ENCODE measurements at regions not wholly inside any gene's neighbourhood (a gene's known extent, or its start where the extent isn't known, plus 50 kb on each side); places are given as distances from the start of the nearest gene placed in this dataset.

GRCh38 chr4:112708772-112709171, 71.8 kb downstream of the LARP7 start:
- no peak overlapping the region for H3K9ac ChIP-seq (ENCODE audit: low read length)
- H2BK12ac ChIP-seq (ENCODE audit: low read length in 2 of 2) = no peak overlapping the region
- no peak overlapping the region for H2AK5ac ChIP-seq (ENCODE audit: low read length, severe bottlenecking)
- H4K8ac ChIP-seq (ENCODE audit: low read length) = no peak overlapping the region
- no peak overlapping the region for H3K18ac ChIP-seq (ENCODE audit: low read depth in 1 of 2, low read length in 2 of 2)
- H3K79me1 ChIP-seq (replicated peaks; ENCODE audit: low read length, poor library complexity, severe bottlenecking) = no peaks in the 10 kb centered on the region
- H2BK5ac ChIP-seq (ENCODE audit: low read depth, low read length, poor library complexity, severe bottlenecking) = no peak overlapping the region
- H2AFZ ChIP-seq (ENCODE audit: low read depth, low read length) = no peak overlapping the region
- no peak overlapping the region for H3K23ac ChIP-seq (ENCODE audit: low read length in 2 of 2)
- peaks cover 13% of the 10 kb centered on the region for H3K4me1 ChIP-seq (ENCODE audit: control insufficient read depth, insufficient read depth, low read depth, low read length)
- peaks cover 24 to 27% of the 10 kb centered on the region in 2 experiments for H3K27me3 ChIP-seq (ENCODE audit: control insufficient read depth in 1 of 2, insufficient read depth in 1 of 2, low read length in 2 of 2)
- H3K36me3 ChIP-seq (ENCODE audit: control insufficient read depth in 1 of 2, insufficient read depth in 2 of 2, low read depth in 1 of 2, low read length in 2 of 2) = no peaks in the 10 kb centered on the region
- DNase-seq = no peak
- no peak overlapping the region for H3K4me3 ChIP-seq (ENCODE audit: insufficient read depth in 1 of 2, low read depth in 1 of 2, low read length in 2 of 2)
- 80% methylated on average over 1 of the region's 2 CpGs for WGBS
- no peak overlapping the region for H2BK120ac ChIP-seq (ENCODE audit: low read depth, low read length)
- no peak overlapping the region for H3K14ac ChIP-seq (ENCODE audit: low read length in 2 of 2)
- no peak overlapping the region for H3K4ac ChIP-seq (ENCODE audit: low read depth in 1 of 2, low read length in 2 of 2)
- H2BK15ac ChIP-seq (ENCODE audit: low read depth, poor library complexity, severe bottlenecking) = no peak overlapping the region
- no peak overlapping the region for H3K4me2 ChIP-seq (ENCODE audit: low read length, poor library complexity, severe bottlenecking)
- H3K27ac ChIP-seq (ENCODE audit: low read length, poor library complexity, severe bottlenecking) = no peak overlapping the region
- H4K91ac ChIP-seq (ENCODE audit: low read length) = no peak overlapping the region
- H3K9me3 ChIP-seq (ENCODE audit: control insufficient read depth, low read length) = no peaks in the 10 kb centered on the region

- H2BK12ac ChIP-seq (ENCODE audit: low read length in 2 of 2) = no peak overlapping the region
- no peak overlapping the region for H3K23ac ChIP-seq (ENCODE audit: low read length in 2 of 2)
- H3K27ac ChIP-seq (ENCODE audit: low read length, poor library complexity, severe bottlenecking) = no peak overlapping the region
- H4K91ac ChIP-seq (ENCODE audit: low read length) = no peak overlapping the region
- no peak overlapping the region for H3K4ac ChIP-seq (ENCODE audit: low read depth in 1 of 2, low read length in 2 of 2)
- no peak overlapping the region for H3K9ac ChIP-seq (ENCODE audit: low read length)
- H3K27me3 ChIP-seq (ENCODE audit: control insufficient read depth in 1 of 2, insufficient read depth in 1 of 2, low read length in 2 of 2) = peaks cover 0 to 3% of the 10 kb centered on the region in 2 experiments
- H2AK5ac ChIP-seq (ENCODE audit: low read length, severe bottlenecking) = no peak overlapping the region
- H2BK120ac ChIP-seq (ENCODE audit: low read depth, low read length) = no peak overlapping the region
- WGBS = 96% methylated on average over 8 of the region's 11 CpGs
- no peak overlapping the region for H4K8ac ChIP-seq (ENCODE audit: low read length)
- no peak overlapping the region for H3K14ac ChIP-seq (ENCODE audit: low read length in 2 of 2)
- H2BK15ac ChIP-seq (ENCODE audit: low read depth, poor library complexity, severe bottlenecking) = no peak overlapping the region
- no peak overlapping the region for H2BK5ac ChIP-seq (ENCODE audit: low read depth, low read length, poor library complexity, severe bottlenecking)
- no peak for DNase-seq
- no peaks in the 10 kb centered on the region for H3K79me1 ChIP-seq (replicated peaks; ENCODE audit: low read length, poor library complexity, severe bottlenecking)
- H3K9me3 ChIP-seq (ENCODE audit: control insufficient read depth, low read length) = no peaks in the 10 kb centered on the region
- no peak overlapping the region for H3K4me3 ChIP-seq (ENCODE audit: insufficient read depth in 1 of 2, low read depth in 1 of 2, low read length in 2 of 2)
- no peak overlapping the region for H3K4me2 ChIP-seq (ENCODE audit: low read length, poor library complexity, severe bottlenecking)
- H3K36me3 ChIP-seq (ENCODE audit: control insufficient read depth in 1 of 2, insufficient read depth in 2 of 2, low read depth in 1 of 2, low read length in 2 of 2) = no peaks in the 10 kb centered on the region
- no peak overlapping the region for H2AFZ ChIP-seq (ENCODE audit: low read depth, low read length)
- no peaks in the 10 kb centered on the region for H3K4me1 ChIP-seq (ENCODE audit: control insufficient read depth, insufficient read depth, low read depth, low read length)
- H3K18ac ChIP-seq (ENCODE audit: low read depth in 1 of 2, low read length in 2 of 2) = no peak overlapping the region
Observed at GRCh38 chr4:112714922-112715901, 78.3 kb downstream of the LARP7 start.

GRCh38 chr4:112717856-112718255, 80.9 kb downstream of the LARP7 start:
- H2AFZ ChIP-seq (ENCODE audit: low read depth, low read length) = no peak overlapping the region
- no peak overlapping the region for H2BK12ac ChIP-seq (ENCODE audit: low read length in 2 of 2)
- H3K9ac ChIP-seq (ENCODE audit: low read length) = no peak overlapping the region
- H4K8ac ChIP-seq (ENCODE audit: low read length) = no peak overlapping the region
- H3K36me3 ChIP-seq (ENCODE audit: control insufficient read depth in 1 of 2, insufficient read depth in 2 of 2, low read depth in 1 of 2, low read length in 2 of 2) = no peaks in the 10 kb centered on the region
- H3K27ac ChIP-seq (ENCODE audit: low read length, poor library complexity, severe bottlenecking) = no peak overlapping the region
- 100% methylated on average over 1 of the region's 1 CpG for WGBS
- no peak overlapping the region for H3K4me3 ChIP-seq (ENCODE audit: insufficient read depth in 1 of 2, low read depth in 1 of 2, low read length in 2 of 2)
- no peak overlapping the region for H2BK120ac ChIP-seq (ENCODE audit: low read depth, low read length)
- no peak overlapping the region for H2BK15ac ChIP-seq (ENCODE audit: low read depth, poor library complexity, severe bottlenecking)
- H4K91ac ChIP-seq (ENCODE audit: low read length) = no peak overlapping the region
- H3K4me1 ChIP-seq (ENCODE audit: control insufficient read depth, insufficient read depth, low read depth, low read length) = no peaks in the 10 kb centered on the region
- no peak overlapping the region for H3K4me2 ChIP-seq (ENCODE audit: low read length, poor library complexity, severe bottlenecking)
- no peaks in the 10 kb centered on the region for H3K79me1 ChIP-seq (replicated peaks; ENCODE audit: low read length, poor library complexity, severe bottlenecking)
- no peaks in the 10 kb centered on the region for H3K9me3 ChIP-seq (ENCODE audit: control insufficient read depth, low read length)
- DNase-seq = no peak
- H3K18ac ChIP-seq (ENCODE audit: low read depth in 1 of 2, low read length in 2 of 2) = no peak overlapping the region
- no peak overlapping the region for H3K4ac ChIP-seq (ENCODE audit: low read depth in 1 of 2, low read length in 2 of 2)
- no peak overlapping the region for H3K14ac ChIP-seq (ENCODE audit: low read length in 2 of 2)
- no peak overlapping the region for H3K23ac ChIP-seq (ENCODE audit: low read length in 2 of 2)
- peaks cover 3 to 8% of the 10 kb centered on the region in 2 experiments for H3K27me3 ChIP-seq (ENCODE audit: control insufficient read depth in 1 of 2, insufficient read depth in 1 of 2, low read length in 2 of 2)
- no peak overlapping the region for H2AK5ac ChIP-seq (ENCODE audit: low read length, severe bottlenecking)
- H2BK5ac ChIP-seq (ENCODE audit: low read depth, low read length, poor library complexity, severe bottlenecking) = no peak overlapping the region

- Histone ChIP-seq H4K91ac (ENCODE audit: low read length) (no peak overlapping the region), H2BK15ac (ENCODE audit: low read depth, poor library complexity, severe bottlenecking) (no peak overlapping the region), H4K8ac (ENCODE audit: low read length) (no peak overlapping the region), H3K14ac (ENCODE audit: low read length in 2 of 2) (no peak overlapping the region), H3K23ac (ENCODE audit: low read length in 2 of 2) (no peak overlapping the region), H3K4me1 (ENCODE audit: control insufficient read depth, insufficient read depth, low read depth, low read length) (no peaks in the 10 kb centered on the region), H3K18ac (ENCODE audit: low read depth in 1 of 2, low read length in 2 of 2) (no peak overlapping the region), H3K79me1 (replicated peaks; ENCODE audit: low read length, poor library complexity, severe bottlenecking) (no peaks in the 10 kb centered on the region), H2AK5ac (ENCODE audit: low read length, severe bottlenecking) (no peak overlapping the region), H3K9ac (ENCODE audit: low read length) (no peak overlapping the region), H2AFZ (ENCODE audit: low read depth, low read length) (no peak overlapping the region), H3K27me3 (ENCODE audit: control insufficient read depth in 1 of 2, insufficient read depth in 1 of 2, low read length in 2 of 2) (peaks cover 3 to 8% of the 10 kb centered on the region in 2 experiments), H3K4ac (ENCODE audit: low read depth in 1 of 2, low read length in 2 of 2) (no peak overlapping the region), H3K4me2 (ENCODE audit: low read length, poor library complexity, severe bottlenecking) (no peak overlapping the region), H2BK5ac (ENCODE audit: low read depth, low read length, poor library complexity, severe bottlenecking) (no peak overlapping the region), H3K9me3 (ENCODE audit: control insufficient read depth, low read length) (no peaks in the 10 kb centered on the region), H3K36me3 (ENCODE audit: control insufficient read depth in 1 of 2, insufficient read depth in 2 of 2, low read depth in 1 of 2, low read length in 2 of 2) (no peaks in the 10 kb centered on the region), H3K27ac (ENCODE audit: low read length, poor library complexity, severe bottlenecking) (no peak overlapping the region), H3K4me3 (ENCODE audit: insufficient read depth in 1 of 2, low read depth in 1 of 2, low read length in 2 of 2) (no peak overlapping the region), H2BK120ac (ENCODE audit: low read depth, low read length) (no peak overlapping the region), H2BK12ac (ENCODE audit: low read length in 2 of 2) (no peak overlapping the region)
- DNase-seq = no peak
Observed at GRCh38 chr4:112721627-112722026, 84.7 kb downstream of the LARP7 start.
